Nucleus accumbens (tissue), 56 donors: ENCODE measurements at regions not wholly inside any gene's neighbourhood (a gene's known extent, or its start where the extent isn't known, plus 50 kb on each side); places are given as distances from the start of the nearest gene placed in this dataset.

ENCODE experiments used
- DNase-seq, 56 donors: peaks; one replicate each; lab custom pipeline; 2025; lab: John Stamatoyannopoulos, UW

- no peak for DNase-seq
Observed at GRCh38 chr5:71982717-71983395, 124.4 kb upstream of the MAP1B start.

DNA sequence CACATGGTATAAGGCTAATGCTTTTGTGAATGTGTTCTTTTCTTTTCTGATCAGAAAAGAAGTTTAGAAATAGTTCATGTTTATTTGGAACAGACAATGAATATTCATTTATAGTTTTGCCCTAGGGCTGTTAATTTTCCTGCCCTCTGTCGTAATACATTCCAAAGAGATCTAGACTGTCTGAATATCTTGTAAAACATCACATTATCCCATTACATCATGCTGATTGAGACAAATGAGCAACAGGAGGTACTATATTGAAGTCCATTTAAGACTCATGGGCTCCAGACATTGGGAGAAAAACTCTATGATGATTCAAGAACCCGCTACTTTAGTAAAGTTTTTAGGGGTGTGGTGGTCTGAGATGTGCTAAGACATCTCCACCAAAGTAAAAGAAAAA is 121.2 kb upstream of the MAP1B start:
- no peak for DNase-seq

DNA sequence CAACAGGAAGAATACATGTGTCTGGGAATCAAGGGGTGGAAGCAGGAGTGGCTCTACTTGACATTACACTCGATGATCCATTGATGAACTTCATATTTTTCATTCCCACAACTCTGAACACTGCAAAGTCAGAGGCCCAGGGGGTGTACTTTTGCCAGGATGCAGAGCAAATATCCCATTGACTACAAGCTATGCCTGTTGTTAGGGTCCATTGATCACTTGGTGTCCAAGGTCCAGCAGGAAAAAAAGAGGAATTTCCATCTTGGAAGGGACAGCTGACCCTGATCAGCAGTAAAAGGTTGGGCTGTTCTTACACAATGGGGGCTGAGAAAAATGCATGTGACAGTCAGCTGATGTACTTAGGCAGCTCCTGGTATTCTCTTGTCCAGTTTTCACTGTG is 118.5 kb upstream of the MAP1B start:
- no peak for DNase-seq

DNA sequence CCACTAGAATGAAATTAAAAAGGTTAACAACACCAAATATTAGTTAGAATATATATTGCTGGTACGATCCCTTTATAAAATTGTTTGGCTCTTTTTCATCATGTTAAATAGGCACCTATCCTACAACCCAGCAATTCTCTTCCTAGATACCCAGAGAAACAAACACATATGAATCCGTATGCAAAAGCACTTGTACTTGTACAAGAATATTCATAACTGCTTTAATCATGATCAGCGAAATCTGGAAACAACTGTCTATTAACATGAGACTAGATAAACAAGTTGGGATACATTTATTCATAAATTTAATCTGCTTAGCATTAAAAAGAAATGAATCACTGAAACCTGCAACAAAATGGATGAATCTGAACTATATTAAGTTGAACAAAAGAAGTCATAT is 113.7 kb upstream of the MAP1B start:
- no peak for DNase-seq

DNA sequence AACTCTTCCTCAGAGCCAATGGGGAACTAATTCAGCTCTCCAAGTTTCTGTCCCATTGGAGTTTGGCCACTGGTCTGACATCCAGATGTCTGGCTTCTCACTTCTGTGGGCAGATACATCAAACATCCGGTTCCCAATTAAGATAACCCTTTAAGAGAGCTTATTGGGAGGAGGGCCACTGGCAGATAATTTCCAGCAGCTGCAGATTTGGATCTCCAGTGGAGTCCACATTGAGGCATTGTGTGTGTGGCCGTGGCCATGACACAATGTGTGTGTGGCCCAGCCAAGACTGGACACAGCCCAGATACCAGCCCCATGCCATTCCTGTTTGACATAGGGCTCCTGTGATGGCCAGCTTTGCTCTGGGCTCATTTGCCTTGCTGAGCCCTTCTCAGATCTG is 110.5 kb upstream of the MAP1B start:
- DNase-seq, result no peak

GRCh38 chr5:71998746-71999145 is 108.5 kb upstream of the MAP1B start:
- no peak for DNase-seq

GRCh38 chr5:72000707-72001106 is 106.6 kb upstream of the MAP1B start:
- DNase-seq, result no peak

- no peak for DNase-seq
Observed at GRCh38 chr5:72005671-72006070, 101.6 kb upstream of the MAP1B start.

DNA sequence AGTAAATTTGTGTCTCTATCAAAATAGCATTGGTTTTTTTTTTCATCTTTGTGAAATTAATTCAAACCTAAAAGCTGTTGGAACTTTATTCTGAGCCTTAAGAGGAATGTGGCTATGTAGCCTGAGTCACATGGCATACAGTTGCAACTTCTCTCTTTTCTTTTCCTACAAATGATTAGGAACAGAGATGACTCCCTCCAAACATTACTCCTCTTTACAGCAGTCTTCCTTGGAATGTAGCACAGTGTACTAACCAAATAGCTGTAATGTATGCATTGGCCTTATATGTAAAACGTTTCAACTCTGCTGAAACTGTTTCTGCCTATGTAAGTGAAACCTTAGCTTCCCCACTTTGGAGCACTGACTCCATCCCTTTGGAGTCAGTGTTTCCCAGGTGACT is 100.9 kb upstream of the MAP1B start:
- DNase-seq, result no peak

GRCh38 chr5:72007336-72008111 is 99.8 kb upstream of the MAP1B start:
- DNase-seq, result no peak

- DNase-seq, result no peak
Observed at GRCh38 chr5:72009280-72009679, 98.0 kb upstream of the MAP1B start.

GRCh38 chr5:72010430-72010829 is 96.8 kb upstream of the MAP1B start:
- DNase-seq, result no peak

DNA sequence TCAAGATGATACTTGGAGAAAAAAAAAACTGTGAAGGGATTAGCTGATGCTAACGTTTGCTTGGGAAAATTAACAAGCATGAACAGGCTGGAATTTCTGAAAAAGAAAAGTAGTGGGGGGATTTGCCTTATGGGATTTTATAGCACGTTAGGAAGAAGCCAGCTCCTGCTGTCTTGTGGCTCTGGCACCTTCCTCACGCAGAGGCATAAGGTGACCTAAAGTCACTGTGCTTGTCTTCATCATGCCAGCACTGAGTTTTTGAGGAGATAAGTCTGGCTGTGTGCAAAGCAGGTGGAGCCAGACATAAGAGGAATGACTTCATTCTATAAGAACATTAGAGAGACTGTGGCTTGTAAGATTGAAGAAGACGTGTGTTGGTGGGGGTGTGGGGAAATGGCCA is 94.4 kb upstream of the MAP1B start:
- no peak for DNase-seq

DNA sequence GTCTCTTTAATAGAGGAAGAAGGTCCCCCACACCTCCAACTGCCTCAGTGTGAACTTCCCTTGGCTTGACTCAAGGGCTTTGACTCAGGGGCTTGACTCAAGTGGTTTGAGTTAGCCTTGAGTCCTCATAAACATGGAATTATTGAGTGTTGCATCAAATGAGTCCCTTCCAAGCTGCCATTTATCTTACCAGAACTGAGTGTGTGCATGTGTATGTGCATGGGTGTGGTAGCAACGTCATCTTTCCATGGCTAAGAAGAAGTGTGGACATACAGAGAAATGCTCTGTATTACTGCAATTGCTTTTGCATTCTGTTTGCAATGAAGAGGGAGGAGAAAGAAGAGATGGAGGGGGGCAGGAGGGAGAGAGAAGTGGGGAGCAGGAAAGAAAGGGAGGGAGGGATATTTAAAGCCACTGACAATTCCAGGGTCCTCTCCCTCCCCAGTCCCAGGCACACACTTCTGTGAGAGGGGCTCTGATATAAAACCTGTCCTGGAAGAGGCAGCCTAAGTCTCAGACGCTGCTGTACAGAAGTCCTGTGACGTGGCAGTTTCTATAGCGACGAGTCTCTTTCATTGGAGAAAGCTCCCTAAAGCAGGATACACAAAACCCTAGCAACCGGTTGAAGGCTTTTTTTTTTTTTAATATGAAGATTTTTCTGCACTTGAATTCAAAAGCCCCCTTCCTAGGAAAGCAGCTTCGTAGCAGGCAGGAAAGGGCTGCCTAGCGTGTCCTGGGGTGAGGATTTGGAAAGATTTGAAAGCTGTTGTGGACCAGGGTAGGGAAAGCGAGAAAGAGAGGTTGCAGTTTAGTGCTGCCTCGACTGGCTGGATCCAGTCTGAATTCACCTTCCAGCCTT is 93.3 kb upstream of the MAP1B start:
- DNase-seq, result peak in 45 of 56 donors; percentile 1 to 84 (median 45)

DNA sequence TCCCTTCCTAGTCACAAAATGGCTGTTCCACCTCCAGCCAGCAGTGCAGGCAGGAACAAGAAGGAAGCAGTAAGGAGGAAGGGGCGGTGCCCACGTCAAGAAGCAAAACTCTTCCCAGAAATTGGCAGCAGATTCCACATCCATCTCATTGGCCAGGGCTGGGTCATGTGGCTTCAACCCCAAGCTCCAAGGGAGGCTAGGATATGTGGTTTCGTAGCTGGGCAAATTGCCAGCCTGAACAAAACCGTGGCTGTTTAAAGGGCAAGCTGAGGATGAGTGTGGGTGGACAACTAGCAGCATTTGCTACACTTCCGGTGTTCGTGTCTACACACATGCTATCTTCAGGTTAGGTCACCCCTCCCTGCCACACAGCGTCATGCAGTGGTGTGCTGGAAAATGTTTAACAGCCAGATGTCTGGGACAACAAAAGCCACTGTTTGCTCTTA is 92.1 kb upstream of the MAP1B start:
- DNase-seq, result peak; percentile 15 to 96 (median 76)

GRCh38 chr5:72018143-72018803 is 89.0 kb upstream of the MAP1B start:
- peak in 5 of 56 donors; percentile 0 to 10 (median 1) for DNase-seq

GRCh38 chr5:72020161-72020983 is 86.9 kb upstream of the MAP1B start:
- DNase-seq, result no peak

DNA sequence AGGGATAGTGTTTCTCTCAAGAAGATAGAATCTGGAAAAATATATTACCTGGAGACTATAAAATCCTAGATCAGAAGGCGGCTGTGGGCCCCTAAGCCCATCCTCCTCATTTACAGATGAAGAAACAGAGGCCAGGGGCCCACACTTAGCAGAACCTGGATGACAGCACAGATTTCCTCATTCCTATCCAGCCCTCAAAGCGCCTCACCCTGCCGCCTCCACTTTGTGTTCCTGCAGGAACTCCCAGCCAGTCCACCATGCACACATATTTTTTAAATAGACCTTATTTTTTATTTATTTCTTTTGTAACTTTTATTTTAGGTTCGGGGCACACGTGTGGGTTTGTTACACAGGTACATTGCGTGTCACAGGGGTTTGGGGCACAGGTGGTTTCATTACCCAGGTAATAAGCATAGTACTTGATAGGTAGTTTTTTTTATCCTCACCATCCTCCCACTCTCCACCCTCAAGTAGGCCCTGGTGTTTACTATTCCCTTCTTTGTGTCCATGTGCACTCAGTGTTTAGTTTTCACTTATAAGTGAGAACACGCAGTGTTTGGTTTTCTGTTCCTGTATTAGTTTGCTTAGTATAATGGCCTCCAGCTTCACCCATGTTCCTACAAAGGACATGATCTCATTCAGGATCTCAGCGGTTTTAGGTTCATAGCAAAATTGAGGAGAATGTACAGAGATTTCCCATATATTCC is 85.5 kb upstream of the MAP1B start:
- no peak for DNase-seq

GRCh38 chr5:72028382-72028781 is 78.9 kb upstream of the MAP1B start:
- no peak for DNase-seq
